ENCODE measurements at regions not wholly inside any gene's neighbourhood (a gene's known extent, or its start where the extent isn't known, plus 50 kb on each side); places are given as distances from the start of the nearest gene placed in this dataset.

GRCh38 chr21:35952651-35953340, 107.5 kb downstream of the SETD4 start:
- TF ChIP-seq CTCF (IDR thresholded peaks at IDR 0.05) (no peak), POLR2A (IDR thresholded peaks at IDR 0.05) (no peak)

Data from heart left ventricle (tissue), 13 donors.